OCI-LY1 (cell line): ENCODE measurements at regions not wholly inside any gene's neighbourhood (a gene's known extent, or its start where the extent isn't known, plus 50 kb on each side); places are given as distances from the start of the nearest gene placed in this dataset.
"Not testable (repeated sequence)": the region's sequence is repeated elsewhere in the genome, so short reads cannot be mapped to it uniquely, and the experiment has no call there.

Experiments used
- H2AFZ ChIP-seq: fragments of 200-600 bp; sonication (generic), shearing (Covaris generic); 2 replicates; pipeline ENCODE4 v1.6.0; 2014; ENCODE audit warnings: antibody characterized with exemption, mild to moderate bottlenecking, low read length
- H3F3A ChIP-seq: fragments of 200-600 bp; sonication (generic), shearing (Covaris generic); 2 replicates; pipeline ENCODE4 v1.6.0; 2014; ENCODE audit warnings: mild to moderate bottlenecking, antibody characterized with exemption, low read length, moderate library complexity; ENCODE audit not compliant: insufficient read depth
- H3K27ac ChIP-seq: fragments of 200-600 bp; sonication (generic); 2 replicates; pipeline ENCODE4 v1.5.1; 2014; ENCODE audit warnings: low read length, mixed run types, mild to moderate bottlenecking, low read depth; ENCODE audit not compliant: poor library complexity, severe bottlenecking
- H3K27me3 ChIP-seq: fragments of 200-600 bp; sonication (generic); 2 replicates; pipeline ENCODE4 v1.6.0; 2014; ENCODE audit warnings: antibody characterized with exemption, mild to moderate bottlenecking, low read length, moderate library complexity; ENCODE audit not compliant: insufficient read depth
- H3K36me3 ChIP-seq: fragments of 200-600 bp; sonication (generic); 2 replicates; pipeline ENCODE4 v1.6.1; 2014; ENCODE audit warnings: mild to moderate bottlenecking, antibody characterized with exemption, low read length, moderate library complexity, mixed read lengths; ENCODE audit not compliant: insufficient read depth
- H3K4me1 ChIP-seq: fragments of 200-600 bp; sonication (generic); 2 replicates; pipeline ENCODE4 v1.5.1; 2014; ENCODE audit warnings: mild to moderate bottlenecking, low read length, moderate library complexity; ENCODE audit not compliant: insufficient read depth, severe bottlenecking
- H3K4me2 ChIP-seq: fragments of 200-600 bp; sonication (generic), shearing (Covaris generic); 2 replicates; pipeline ENCODE4 v1.6.1; 2014; ENCODE audit warnings: low read length
- H3K4me3 ChIP-seq: fragments of 200-600 bp; sonication (generic); 2 replicates; pipeline ENCODE4 v1.5.1; 2014; ENCODE audit warnings: low read length, low read depth, mild to moderate bottlenecking, mixed read lengths; ENCODE audit not compliant: poor library complexity, severe bottlenecking
- H3K79me2 ChIP-seq: fragments of 200-600 bp; shearing (Covaris generic); 2 replicates; pipeline ENCODE4 v1.6.1; 2016; ENCODE audit warnings: mixed run types, low read length, mixed read lengths; ENCODE audit not compliant: insufficient read depth
- H3K9ac ChIP-seq: fragments of 200-600 bp; sonication (generic), shearing (Covaris generic); 2 replicates; pipeline ENCODE4 v1.6.1; 2014; ENCODE audit warnings: mild to moderate bottlenecking, low read length, mixed read lengths
- H3K9me2 ChIP-seq: fragments of 200-600 bp; sonication (generic), shearing (Covaris generic); 2 replicates; pipeline ENCODE4 v1.6.1; 2014; ENCODE audit warnings: low read depth, mild to moderate bottlenecking, low read length, mixed read lengths
- H3K9me3 ChIP-seq: fragments of 200-600 bp; shearing (Covaris generic); 2 replicates; pipeline ENCODE4 v1.6.1; 2014; ENCODE audit warnings: low read length, mixed read lengths
- H4K20me1 ChIP-seq: fragments of 200-600 bp; sonication (generic), shearing (Covaris generic); 2 replicates; pipeline ENCODE4 v1.6.0; 2016; ENCODE audit warnings: mild to moderate bottlenecking, low read length; ENCODE audit not compliant: insufficient read depth
- CTCF ChIP-seq: fragments of 200-600 bp; sonication (generic), shearing (Covaris generic); IDR thresholded peaks from 2 replicates; pipeline ENCODE4 v1.5.1; 2017; ENCODE audit warnings: mild to moderate bottlenecking, antibody characterized with exemption, low read length, moderate library complexity, mixed read lengths
- EZH2 ChIP-seq: fragments of 200-600 bp; sonication (generic), shearing (Covaris generic); IDR thresholded peaks from 2 replicates; pipeline ENCODE4 v1.8.0; 2017; ENCODE audit warnings: borderline replicate concordance, mixed run types, mild to moderate bottlenecking, antibody characterized with exemption, low read length, moderate library complexity, mixed read lengths

GRCh38 chr6:105688573-105688972, 285.7 kb upstream of the PREP start:
- H3K27ac ChIP-seq, result no peak overlapping the region
- no peak overlapping the region for H2AFZ ChIP-seq
- no peaks in the 10 kb centered on the region for H3K79me2 ChIP-seq
- no peaks in the 10 kb centered on the region for H3K9me3 ChIP-seq
- H4K20me1 ChIP-seq, result no peaks in the 10 kb centered on the region
- H3K9ac ChIP-seq, result no peak overlapping the region
- no peaks in the 10 kb centered on the region for H3K9me2 ChIP-seq
- H3K4me1 ChIP-seq, result peaks cover 10% of the 10 kb centered on the region
- no peaks in the 10 kb centered on the region for H3K27me3 ChIP-seq
- no peak overlapping the region for H3K4me3 ChIP-seq
- no peaks in the 10 kb centered on the region for H3K36me3 ChIP-seq
- no peak overlapping the region for H3K4me2 ChIP-seq
- no peak for TF ChIP-seq CTCF
- TF ChIP-seq EZH2, result no peak
- H3F3A ChIP-seq, result no peaks in the 10 kb centered on the region

GRCh38 chr6:105686793-105687192, 283.9 kb upstream of the PREP start:
- H3K36me3 ChIP-seq, H3K27me3 ChIP-seq, H2AFZ ChIP-seq, H3K4me1 ChIP-seq, H3K9me2 ChIP-seq, H3K27ac ChIP-seq, H3K9ac ChIP-seq, H3K79me2 ChIP-seq, H3F3A ChIP-seq, H4K20me1 ChIP-seq, H3K4me2 ChIP-seq, H3K9me3 ChIP-seq, H3K4me3 ChIP-seq: not testable (repeated sequence)

- no peaks in the 10 kb centered on the region for H4K20me1 ChIP-seq
- no peak overlapping the region for H3K4me2 ChIP-seq
- H3K9ac ChIP-seq, result no peak overlapping the region
- H3K9me2 ChIP-seq, result no peaks in the 10 kb centered on the region
- peaks cover under 1% of the 10 kb centered on the region for H3K4me1 ChIP-seq
- no peak overlapping the region for H3K4me3 ChIP-seq
- H3K27me3 ChIP-seq, result no peaks in the 10 kb centered on the region
- H3K9me3 ChIP-seq, result no peaks in the 10 kb centered on the region
- no peak overlapping the region for H2AFZ ChIP-seq
- TF ChIP-seq EZH2 (no peak), CTCF (no peak)
- no peak overlapping the region for H3K27ac ChIP-seq
- H3F3A ChIP-seq, result no peaks in the 10 kb centered on the region
- no peaks in the 10 kb centered on the region for H3K36me3 ChIP-seq
- no peaks in the 10 kb centered on the region for H3K79me2 ChIP-seq
Measured at GRCh38 chr6:105681061-105681460, 278.2 kb upstream of the PREP start.

- no peaks in the 10 kb centered on the region for H3K9me3 ChIP-seq
- H3K27ac ChIP-seq, result no peak overlapping the region
- TF ChIP-seq CTCF (no peak), EZH2 (no peak)
- no peaks in the 10 kb centered on the region for H3K36me3 ChIP-seq
- H3K9ac ChIP-seq, result no peak overlapping the region
- H3K79me2 ChIP-seq, result no peaks in the 10 kb centered on the region
- H3F3A ChIP-seq, result no peaks in the 10 kb centered on the region
- H3K4me3 ChIP-seq, result no peak overlapping the region
- peaks cover 7% of the 10 kb centered on the region for H3K4me1 ChIP-seq
- H2AFZ ChIP-seq, result no peak overlapping the region
- no peaks in the 10 kb centered on the region for H3K9me2 ChIP-seq
- H3K4me2 ChIP-seq, result no peak overlapping the region
- no peaks in the 10 kb centered on the region for H3K27me3 ChIP-seq
- H4K20me1 ChIP-seq, result no peaks in the 10 kb centered on the region
Measured at GRCh38 chr6:105680131-105680530, 277.2 kb upstream of the PREP start.
